Small intestine (tissue), 7 donors: ENCODE measurements at regions not wholly inside any gene's neighbourhood (a gene's known extent, or its start where the extent isn't known, plus 50 kb on each side); places are given as distances from the start of the nearest gene placed in this dataset.

Experiments
- DNase-seq, 2 donors: peaks; one replicate each; pipeline versions ENCODE4 v3.0.0 to v3.0.0-alpha.2; 2013
- FAIRE-seq: peaks from 2 replicates; lab custom pipeline; 2012; peaks lifted over from hg19 to GRCh38; lab: Jason Lieb, UNC
- H3K27ac ChIP-seq, 3 donors: one replicate each; pipeline ENCODE4 v1.5.1; 2013; ENCODE audit warnings: low read length in 2 of 3, mild to moderate bottlenecking in 2 of 3, control low read depth in 1 of 3, inconsistent platforms in 1 of 3, low read depth in 1 of 3, moderate library complexity in 1 of 3
- H3K27me3 ChIP-seq, 3 donors: one replicate each; pipeline ENCODE4 v1.6.1; 2013; ENCODE audit warnings: low read length in 3 of 3, inconsistent platforms in 1 of 3; ENCODE audit not compliant: control insufficient read depth in 3 of 3, insufficient read depth in 3 of 3
- H3K36me3 ChIP-seq, 3 donors: one replicate each; pipeline ENCODE4 v1.6.1; 2013; ENCODE audit warnings: low read length in 3 of 3, inconsistent platforms in 1 of 3, low read depth in 1 of 3, mild to moderate bottlenecking in 1 of 3, moderate library complexity in 1 of 3; ENCODE audit not compliant: control insufficient read depth in 3 of 3, insufficient read depth in 2 of 3
- H3K4me1 ChIP-seq, 3 donors: one replicate each; pipeline ENCODE4 v1.6.1; 2013; ENCODE audit warnings: low read length in 2 of 3, inconsistent platforms in 1 of 3, low read depth in 1 of 3, mild to moderate bottlenecking in 1 of 3, moderate library complexity in 1 of 3; ENCODE audit not compliant: control insufficient read depth in 3 of 3, insufficient read depth in 2 of 3
- H3K4me3 ChIP-seq, 3 donors: one replicate each; pipeline ENCODE4 v1.5.1; 2013; ENCODE audit warnings: low read length in 3 of 3, control low read depth in 1 of 3, inconsistent platforms in 1 of 3, low read depth in 1 of 3, mild to moderate bottlenecking in 1 of 3, moderate library complexity in 1 of 3
- H3K9me3 ChIP-seq, 2 donors: one replicate each; pipeline ENCODE4 v1.6.1; 2013; ENCODE audit warnings: low read depth in 1 of 2, low read length in 1 of 2; ENCODE audit not compliant: control insufficient read depth in 2 of 2, insufficient read depth in 1 of 2
- WGBS, 3 donors: extraction: QIAGEN DNeasy Blood & Tissue Kit; methylation state at CpG; one replicate each; pipeline ENCODE4 v1.1.7; 2013; 5-methylcytosine and 5-hydroxymethylcytosine counted together
- donor health status: healthy with polysubstance abuse.
- donor health status: control.
- donor health status: control.
- donor health status: Bipolar disorder and iron deficiency.
- donor health status: healthy.

DNA sequence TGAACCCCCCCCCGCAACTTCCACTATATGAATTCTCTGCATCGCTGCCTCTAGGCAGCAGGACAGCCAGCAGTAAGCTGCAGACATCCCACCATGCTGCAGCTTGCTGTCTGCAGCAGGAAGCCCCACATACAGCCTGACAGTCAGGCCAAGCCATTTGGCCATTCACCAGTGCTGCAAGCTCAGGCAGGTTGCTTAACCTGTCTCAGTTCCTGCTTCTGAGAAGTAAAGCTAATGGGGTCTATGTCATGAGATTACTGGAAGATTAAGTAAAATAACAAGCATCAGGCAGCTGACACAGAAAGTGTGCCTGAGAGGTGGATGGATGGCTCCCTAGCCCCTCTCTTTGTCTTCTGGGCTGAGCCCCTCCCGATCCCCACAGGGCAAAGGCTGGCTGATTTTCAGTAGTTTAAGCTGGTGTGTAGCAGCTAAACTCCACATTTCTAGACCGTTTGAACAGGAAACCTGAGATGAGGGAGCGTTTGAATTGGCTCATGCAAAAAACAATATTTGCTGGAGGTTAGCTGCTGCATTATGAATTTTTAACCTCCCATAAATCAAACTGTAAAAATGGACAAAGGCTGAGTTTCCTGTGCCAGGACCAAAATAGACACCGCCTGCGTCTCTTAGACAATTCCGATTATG is 193.8 kb upstream of the ARL4C start:
- Histone ChIP-seq H3K4me3 (no peak overlapping the region), H3K9me3 (peaks cover 0 to 7% of the 10 kb centered on the region in 2 donors), H3K27ac (peak overlapping the region in 1 of 3 donors; percentile 4), H3K27me3 (no peaks in the 10 kb centered on the region), H3K36me3 (no peaks in the 10 kb centered on the region), H3K4me1 (no peaks in the 10 kb centered on the region)
- DNase-seq, result no peak
- WGBS, 3 donors, result 35 to 60% (median 59%) methylated on average over 8 of the region's 8 CpGs
- FAIRE-seq, result no peak

DNA sequence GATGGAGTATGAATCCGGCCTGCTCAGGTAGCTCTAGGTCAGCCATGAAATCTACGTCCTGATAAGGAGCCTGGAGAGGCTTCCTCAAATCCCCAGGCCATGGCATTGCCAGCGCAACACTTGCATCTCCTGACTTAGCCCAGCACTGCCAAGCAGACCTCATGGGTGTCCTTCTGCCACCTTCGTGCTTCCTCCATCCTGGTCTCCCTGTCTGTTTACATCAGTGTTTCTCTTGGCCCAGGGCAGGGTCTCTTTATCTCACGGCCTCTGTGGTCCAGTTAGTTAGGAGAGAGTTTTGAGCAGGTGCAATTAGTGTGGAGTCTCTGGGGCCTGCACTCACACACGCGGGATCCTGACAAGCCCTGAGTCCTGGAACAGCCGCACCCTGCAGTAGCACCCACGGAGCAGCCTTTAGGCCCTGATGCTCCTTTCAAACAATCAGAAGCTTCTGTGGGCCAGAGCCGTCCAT is 193.1 kb upstream of the ARL4C start:
- 82 to 86% (median 85%) methylated on average over 10 of the region's 10 CpGs for WGBS, 3 donors
- Histone ChIP-seq H3K36me3 (no peaks in the 10 kb centered on the region), H3K9me3 (peaks cover 0 to 2% of the 10 kb centered on the region in 2 donors), H3K4me3 (no peak overlapping the region), H3K4me1 (no peaks in the 10 kb centered on the region), H3K27me3 (no peaks in the 10 kb centered on the region), H3K27ac (no peak overlapping the region)
- no peak for DNase-seq
- FAIRE-seq, result no peak

DNA sequence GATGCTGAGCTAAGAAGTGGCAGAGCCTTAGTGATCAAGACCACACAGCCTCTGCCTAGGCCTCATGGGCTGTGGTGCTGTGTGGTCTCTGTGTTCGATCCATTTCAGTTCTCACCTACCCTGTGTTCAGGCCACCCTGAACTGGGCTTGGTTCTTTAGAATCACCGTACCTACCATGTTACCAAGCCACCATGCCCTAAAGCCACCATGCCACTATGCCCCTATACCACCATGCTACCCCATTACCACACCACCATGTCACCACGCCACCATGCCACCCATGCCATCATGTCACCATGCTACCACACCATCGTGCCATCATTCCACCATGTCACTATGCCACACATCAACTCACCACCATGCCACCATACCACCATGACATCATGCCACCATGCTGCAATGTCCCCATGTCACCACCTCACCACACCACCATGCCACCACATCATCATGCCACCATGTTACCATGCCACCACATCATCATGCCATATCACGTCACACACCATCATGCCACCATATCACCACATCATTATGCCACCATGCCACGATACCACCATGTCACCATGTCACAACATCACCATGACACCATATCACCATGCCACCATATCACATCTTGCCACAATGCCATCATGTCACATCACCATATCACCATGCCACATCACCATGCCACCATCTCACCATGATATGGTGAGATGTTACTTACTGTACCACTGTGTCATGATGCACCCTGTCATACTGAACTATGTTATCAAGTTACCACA is 191.0 kb upstream of the ARL4C start:
- H3K27ac ChIP-seq, result no peak overlapping the region
- DNase-seq (no peak), FAIRE-seq (no peak)
- H3K36me3 ChIP-seq, result no peaks in the 10 kb centered on the region
- H3K4me1 ChIP-seq, result no peaks in the 10 kb centered on the region
- no peaks in the 10 kb centered on the region for H3K9me3 ChIP-seq
- no peaks in the 10 kb centered on the region for H3K27me3 ChIP-seq
- no peak overlapping the region for H3K4me3 ChIP-seq
- WGBS, 3 donors, result 93 to 99% (median 94%) methylated on average over 6 of the region's 6 CpGs

DNA sequence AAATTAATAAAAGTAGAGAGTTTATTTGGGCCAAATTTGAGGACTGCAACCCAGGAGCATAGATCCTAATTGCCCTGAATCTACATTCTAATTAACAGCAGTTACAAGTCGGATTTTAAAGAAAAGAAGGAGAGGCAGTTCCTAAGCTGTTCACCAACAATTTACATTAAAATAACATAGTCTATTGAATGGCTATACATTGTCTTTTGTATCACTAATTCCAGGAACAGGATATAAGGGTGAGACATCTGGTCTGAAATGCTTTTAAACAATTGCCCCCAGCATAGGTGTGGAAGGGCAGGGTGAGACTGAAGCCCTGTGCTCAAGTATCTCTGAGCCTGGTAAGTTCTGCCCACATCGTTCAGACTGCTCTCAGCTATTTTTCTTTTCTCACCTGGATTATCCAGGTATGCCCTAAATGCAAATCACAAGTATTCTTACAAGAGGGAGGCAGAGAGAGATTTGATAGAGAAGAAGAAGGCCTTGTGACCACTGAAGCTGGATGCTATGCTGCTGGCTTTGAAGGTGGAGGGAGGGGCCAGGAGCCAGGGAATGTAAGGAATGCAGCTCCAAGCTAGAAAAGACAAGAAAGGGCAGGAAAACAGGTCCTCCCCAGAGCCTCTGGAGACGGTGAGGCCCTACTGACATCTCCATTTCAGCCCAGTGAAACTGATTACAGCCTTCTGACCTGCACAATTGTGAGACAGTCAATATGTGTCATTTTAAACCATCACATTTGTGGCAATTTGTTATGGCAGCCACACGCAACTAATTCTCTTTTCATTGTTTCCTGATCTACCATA is 189.4 kb upstream of the ARL4C start:
- FAIRE-seq, result no peak
- WGBS, 3 donors, result 55 to 69% (median 67%) methylated on average over 4 of the region's 4 CpGs

DNA sequence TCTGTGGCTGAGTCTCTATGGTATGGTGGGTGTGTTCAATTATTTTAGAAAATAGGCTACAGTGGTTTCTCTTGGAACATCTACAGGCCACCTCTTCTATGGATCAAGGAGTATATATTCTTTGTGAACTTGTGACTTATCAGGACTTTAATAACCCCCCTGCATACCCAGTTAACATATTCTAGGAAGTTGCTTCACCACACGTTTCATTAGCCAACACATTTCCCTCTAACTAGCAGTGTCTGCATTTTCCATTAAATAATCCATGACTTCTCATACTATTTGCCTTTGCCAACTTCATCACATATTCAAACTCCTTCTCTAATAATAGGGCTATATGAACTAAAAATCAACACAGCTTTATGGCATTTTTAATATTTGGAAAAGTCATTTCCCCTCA is 187.6 kb upstream of the ARL4C start:
- Histone ChIP-seq H3K4me1 (no peaks in the 10 kb centered on the region), H3K27ac (no peak overlapping the region), H3K27me3 (peaks cover 0 to 3% (median 0%) of the 10 kb centered on the region in 3 donors), H3K9me3 (no peaks in the 10 kb centered on the region), H3K36me3 (no peaks in the 10 kb centered on the region), H3K4me3 (no peak overlapping the region)
- FAIRE-seq, result no peak
- DNase-seq, result no peak
- 50 to 69% (median 60%) methylated on average over 1 of the region's 1 CpG for WGBS, 3 donors

More for the DNA sequence above, 189.4 kb upstream of the ARL4C start:
- no peak for DNase-seq
- Histone ChIP-seq H3K4me3 (no peak overlapping the region), H3K27ac (no peak overlapping the region), H3K9me3 (no peaks in the 10 kb centered on the region), H3K36me3 (no peaks in the 10 kb centered on the region), H3K27me3 (peaks cover 0 to under 1% (median 0%) of the 10 kb centered on the region in 3 donors), H3K4me1 (no peaks in the 10 kb centered on the region)

DNA sequence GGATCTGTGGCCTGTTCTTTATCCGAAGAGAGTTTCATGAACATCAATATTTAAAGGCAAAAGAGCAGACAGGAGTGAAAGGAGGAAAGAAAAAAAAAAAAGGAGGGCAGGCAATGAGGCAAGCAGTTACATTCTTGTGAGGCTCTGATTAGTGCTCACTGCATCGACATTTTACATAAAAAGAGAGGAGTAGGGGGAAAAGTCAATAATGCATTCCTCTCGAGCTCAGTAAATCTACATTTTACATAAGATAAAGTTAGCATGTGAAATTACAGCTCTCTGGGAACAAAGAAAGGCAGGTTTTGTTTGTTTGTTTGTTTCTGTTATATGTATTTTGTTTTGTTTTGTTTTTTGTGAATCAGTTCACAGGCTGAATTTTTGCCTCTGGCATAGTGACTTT is 187.1 kb upstream of the ARL4C start:
- Histone ChIP-seq H3K27me3 (peaks cover 0 to 3% (median 0%) of the 10 kb centered on the region in 3 donors), H3K36me3 (no peaks in the 10 kb centered on the region), H3K27ac (no peak overlapping the region), H3K4me3 (no peak overlapping the region), H3K4me1 (no peaks in the 10 kb centered on the region), H3K9me3 (no peaks in the 10 kb centered on the region)
- 61 to 78% (median 69%) methylated on average over 3 of the region's 3 CpGs for WGBS, 3 donors
- FAIRE-seq, result no peak
- no peak for DNase-seq

DNA sequence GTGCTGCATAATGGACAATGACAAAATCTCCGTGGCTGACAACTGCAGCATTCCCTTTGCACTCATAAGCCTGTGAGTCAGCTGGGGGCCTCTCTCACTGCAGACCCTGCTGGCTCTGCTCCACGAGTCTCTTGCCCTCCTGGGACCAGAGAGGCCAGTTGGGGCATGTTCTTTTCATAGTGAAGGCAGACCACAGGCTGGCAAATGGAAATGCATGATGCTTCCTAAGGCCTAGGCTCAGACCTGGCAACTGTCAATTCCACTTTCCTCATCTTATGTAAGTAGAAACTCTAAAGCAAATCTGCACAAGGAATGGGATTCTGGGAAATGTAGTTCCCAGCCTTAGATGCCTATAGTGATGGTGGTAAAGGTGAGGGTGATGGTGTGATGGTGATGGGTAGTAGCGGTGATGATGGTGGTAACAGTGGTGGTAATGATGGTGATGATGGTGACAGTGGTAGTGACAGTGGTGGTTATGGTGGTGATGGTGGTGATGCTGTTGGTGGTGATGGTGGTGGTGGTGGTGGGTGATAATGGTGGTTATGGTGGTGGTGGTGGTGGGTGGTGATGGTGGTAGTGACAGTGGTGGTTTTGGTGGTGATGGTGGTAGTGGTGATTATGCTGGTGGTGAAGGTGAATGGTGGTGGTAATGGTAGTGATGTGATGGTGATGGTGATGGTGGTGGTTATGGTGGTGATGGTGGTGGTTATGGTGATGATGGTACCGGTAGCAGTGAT is 185.8 kb upstream of the ARL4C start:
- DNase-seq (no peak), FAIRE-seq (no peak)
- Histone ChIP-seq H3K27me3 (peaks cover 0 to 3% (median 0%) of the 10 kb centered on the region in 3 donors), H3K4me3 (no peak overlapping the region), H3K9me3 (no peaks in the 10 kb centered on the region), H3K4me1 (no peaks in the 10 kb centered on the region), H3K36me3 (no peaks in the 10 kb centered on the region), H3K27ac (no peak overlapping the region)
- WGBS, 3 donors, result 62 to 77% (median 77%) methylated on average over 4 of the region's 4 CpGs
